ENCODE measurements at regions not wholly inside any gene's neighbourhood (a gene's known extent, or its start where the extent isn't known, plus 50 kb on each side); places are given as distances from the start of the nearest gene placed in this dataset.

DNA sequence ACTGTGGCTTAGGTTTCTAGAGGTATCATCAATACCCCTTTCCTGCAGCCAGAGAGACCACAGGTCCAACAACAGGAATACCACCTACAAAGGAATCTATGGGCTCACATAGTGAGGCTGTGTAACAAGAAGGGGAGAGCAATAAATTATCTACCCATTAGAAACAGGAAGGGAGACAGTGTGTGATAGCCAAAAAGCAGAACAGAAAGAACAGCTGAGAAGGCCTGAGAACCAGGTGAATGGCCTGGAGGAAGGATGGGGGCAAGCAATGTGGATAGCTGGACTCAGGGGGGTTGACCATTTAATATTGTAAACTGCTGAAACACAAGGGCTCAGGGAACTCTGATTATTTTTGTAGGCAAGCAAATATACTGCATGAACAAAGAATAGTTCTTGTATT lies 628.2 kb downstream of the COL12A1 start:
- Histone ChIP-seq H3K4me3 (ENCODE audit: low read depth, low read length) (no peak overlapping the region), H2BK5ac (ENCODE audit: low read depth, low read length, poor library complexity) (no peak overlapping the region), H3K36me3 (ENCODE audit: control insufficient read depth in 1 of 2, insufficient read depth in 2 of 2, low read length in 2 of 2) (no peaks in the 10 kb centered on the region), H3K27me3 (ENCODE audit: insufficient read depth, low read length) (no peaks in the 10 kb centered on the region), H4K12ac (ENCODE audit: low read depth, low read length) (no peak overlapping the region), H3K79me1 (ENCODE audit: low read length) (peaks cover 2% of the 10 kb centered on the region), H3K79me2 (ENCODE audit: control insufficient read depth, insufficient read depth, low read length, poor library complexity) (no peaks in the 10 kb centered on the region), H3K9ac (ENCODE audit: low read length) (no peak overlapping the region), H3K14ac (ENCODE audit: low read length) (no peak overlapping the region), H3K4me2 (ENCODE audit: low read length) (no peak overlapping the region), H3K18ac (ENCODE audit: low read length) (no peak overlapping the region), H3K27ac (ENCODE audit: low read depth, low read length) (no peak overlapping the region), H3K4ac (ENCODE audit: low read depth, low read length) (no peak overlapping the region), H3K9me3 (ENCODE audit: insufficient read depth, low read depth, low read length) (no peaks in the 10 kb centered on the region), H2AFZ (ENCODE audit: insufficient read depth, low read length, poor library complexity) (no peak overlapping the region), H2BK120ac (ENCODE audit: insufficient read depth, low read length, poor library complexity) (no peak overlapping the region), H3K4me1 (ENCODE audit: control insufficient read depth in 1 of 2, insufficient read depth in 2 of 2, low read length in 2 of 2) (peaks cover 0 to 4% of the 10 kb centered on the region in 2 experiments), H2BK12ac (ENCODE audit: low read length) (no peak overlapping the region), H4K8ac (ENCODE audit: low read depth, low read length) (no peak overlapping the region), H4K91ac (ENCODE audit: low read depth, low read length) (no peak overlapping the region), H2AK5ac (ENCODE audit: low read length) (no peak overlapping the region), H3K23ac (ENCODE audit: low read length) (no peak overlapping the region)
- DNase-seq = no peak

DNA sequence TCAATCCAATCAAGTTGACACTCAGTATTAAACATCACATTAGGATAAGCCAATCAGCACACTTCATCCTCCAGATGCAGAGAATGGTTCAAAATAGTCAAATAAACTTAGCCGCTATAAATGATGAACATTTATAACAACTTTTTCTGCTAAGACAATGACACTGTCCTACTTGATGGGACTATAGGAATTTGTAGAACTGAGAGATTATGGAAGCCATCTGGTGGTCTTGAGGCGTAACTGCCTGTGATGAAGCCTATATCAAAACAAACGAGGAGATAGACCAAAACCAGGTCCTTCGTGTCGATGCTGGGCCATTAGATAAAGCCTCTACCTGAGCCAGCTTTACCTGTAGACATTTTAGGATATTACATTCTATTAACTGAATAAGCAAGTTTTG lies 631.1 kb downstream of the COL12A1 start:
- Histone ChIP-seq H3K79me2 (ENCODE audit: control insufficient read depth, insufficient read depth, low read length, poor library complexity) (no peaks in the 10 kb centered on the region), H3K79me1 (ENCODE audit: low read length) (no peaks in the 10 kb centered on the region), H4K12ac (ENCODE audit: low read depth, low read length) (no peak overlapping the region), H3K4me1 (ENCODE audit: control insufficient read depth in 1 of 2, insufficient read depth in 2 of 2, low read length in 2 of 2) (no peaks in the 10 kb centered on the region), H3K23ac (ENCODE audit: low read length) (no peak overlapping the region), H2AK5ac (ENCODE audit: low read length) (no peak overlapping the region), H3K27ac (ENCODE audit: low read depth, low read length) (no peak overlapping the region), H3K27me3 (ENCODE audit: insufficient read depth, low read length) (no peaks in the 10 kb centered on the region), H3K4ac (ENCODE audit: low read depth, low read length) (no peak overlapping the region), H2BK120ac (ENCODE audit: insufficient read depth, low read length, poor library complexity) (no peak overlapping the region), H3K4me3 (ENCODE audit: low read depth, low read length) (no peak overlapping the region), H3K9me3 (ENCODE audit: insufficient read depth, low read depth, low read length) (no peaks in the 10 kb centered on the region), H2BK12ac (ENCODE audit: low read length) (no peak overlapping the region), H3K4me2 (ENCODE audit: low read length) (no peak overlapping the region), H3K36me3 (ENCODE audit: control insufficient read depth in 1 of 2, insufficient read depth in 2 of 2, low read length in 2 of 2) (no peaks in the 10 kb centered on the region), H2AFZ (ENCODE audit: insufficient read depth, low read length, poor library complexity) (no peak overlapping the region), H3K14ac (ENCODE audit: low read length) (no peak overlapping the region), H3K9ac (ENCODE audit: low read length) (no peak overlapping the region), H2BK5ac (ENCODE audit: low read depth, low read length, poor library complexity) (no peak overlapping the region), H3K18ac (ENCODE audit: low read length) (no peak overlapping the region), H4K8ac (ENCODE audit: low read depth, low read length) (no peak overlapping the region), H4K91ac (ENCODE audit: low read depth, low read length) (no peak overlapping the region)
- DNase-seq = peak in 1 of 2 donors; percentile 13
- WGBS (ENCODE audit: extremely low coverage, insufficient coverage, insufficient read length) = no CpG with 5 or more reads among the region's 5 CpGs

DNA sequence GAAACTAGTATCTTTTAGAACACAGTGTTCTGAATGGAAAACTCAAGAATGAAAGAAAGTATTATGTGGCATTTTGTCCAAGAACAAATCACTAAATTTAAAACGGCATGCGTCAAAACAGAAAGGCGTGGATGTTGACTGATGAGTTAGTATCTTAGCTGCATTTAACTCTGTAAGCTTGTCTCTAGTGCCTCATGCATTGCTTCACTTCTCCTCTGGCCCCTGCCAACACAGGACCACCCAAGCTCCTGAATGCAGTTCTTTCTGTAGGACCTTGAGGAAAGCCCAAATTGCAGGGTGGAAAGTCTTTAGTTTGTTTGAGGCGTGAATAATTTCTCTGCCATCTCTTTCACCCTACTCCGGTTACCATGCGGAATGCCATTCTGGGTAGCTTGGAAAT lies 632.2 kb downstream of the COL12A1 start:
- no peaks in the 10 kb centered on the region for H3K79me1 ChIP-seq (ENCODE audit: low read length)
- H3K4ac ChIP-seq (ENCODE audit: low read depth, low read length) = no peak overlapping the region
- no peak overlapping the region for H4K91ac ChIP-seq (ENCODE audit: low read depth, low read length)
- H3K4me1 ChIP-seq (ENCODE audit: control insufficient read depth in 1 of 2, insufficient read depth in 2 of 2, low read length in 2 of 2) = no peaks in the 10 kb centered on the region
- H2AK5ac ChIP-seq (ENCODE audit: low read length) = no peak overlapping the region
- H4K12ac ChIP-seq (ENCODE audit: low read depth, low read length) = no peak overlapping the region
- H3K23ac ChIP-seq (ENCODE audit: low read length) = no peak overlapping the region
- H3K36me3 ChIP-seq (ENCODE audit: control insufficient read depth in 1 of 2, insufficient read depth in 2 of 2, low read length in 2 of 2) = no peaks in the 10 kb centered on the region
- H3K14ac ChIP-seq (ENCODE audit: low read length) = no peak overlapping the region
- H2BK5ac ChIP-seq (ENCODE audit: low read depth, low read length, poor library complexity) = no peak overlapping the region
- no peaks in the 10 kb centered on the region for H3K9me3 ChIP-seq (ENCODE audit: insufficient read depth, low read depth, low read length)
- no peak overlapping the region for H4K8ac ChIP-seq (ENCODE audit: low read depth, low read length)
- H2BK12ac ChIP-seq (ENCODE audit: low read length) = no peak overlapping the region
- H2AFZ ChIP-seq (ENCODE audit: insufficient read depth, low read length, poor library complexity) = no peak overlapping the region
- no peak overlapping the region for H3K9ac ChIP-seq (ENCODE audit: low read length)
- no peak for DNase-seq
- no CpG with 5 or more reads among the region's 6 CpGs for WGBS (ENCODE audit: extremely low coverage, insufficient coverage, insufficient read length)
- H3K18ac ChIP-seq (ENCODE audit: low read length) = no peak overlapping the region
- no peaks in the 10 kb centered on the region for H3K79me2 ChIP-seq (ENCODE audit: control insufficient read depth, insufficient read depth, low read length, poor library complexity)
- H2BK120ac ChIP-seq (ENCODE audit: insufficient read depth, low read length, poor library complexity) = no peak overlapping the region
- H3K27me3 ChIP-seq (ENCODE audit: insufficient read depth, low read length) = no peaks in the 10 kb centered on the region
- no peak overlapping the region for H3K27ac ChIP-seq (ENCODE audit: low read depth, low read length)
- H3K4me2 ChIP-seq (ENCODE audit: low read length) = no peak overlapping the region
- H3K4me3 ChIP-seq (ENCODE audit: low read depth, low read length) = no peak overlapping the region

DNA sequence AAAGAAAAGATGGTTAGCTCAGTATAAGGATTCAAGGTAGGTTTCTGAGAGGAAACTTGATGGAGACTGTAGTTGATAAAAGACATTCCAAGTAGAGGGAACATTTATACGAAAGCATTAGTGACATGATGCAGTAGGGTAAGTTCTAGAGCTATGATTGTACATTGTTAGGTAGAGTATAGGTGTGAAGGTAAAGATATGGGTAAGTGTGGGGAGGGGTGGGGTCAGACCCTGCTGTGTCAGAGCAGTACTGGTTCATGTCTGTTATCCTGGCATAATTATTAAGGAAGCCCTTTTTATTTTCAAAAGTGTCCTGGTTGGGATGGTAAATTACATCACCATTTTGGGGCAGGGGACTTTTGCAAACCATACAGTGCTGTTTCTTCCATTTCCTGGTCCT lies 635.8 kb downstream of the COL12A1 start:
- Histone ChIP-seq H3K14ac (ENCODE audit: low read length) (no peak overlapping the region), H4K12ac (ENCODE audit: low read depth, low read length) (no peak overlapping the region), H3K4me1 (ENCODE audit: control insufficient read depth in 1 of 2, insufficient read depth in 2 of 2, low read length in 2 of 2) (no peaks in the 10 kb centered on the region), H2BK5ac (ENCODE audit: low read depth, low read length, poor library complexity) (no peak overlapping the region), H3K18ac (ENCODE audit: low read length) (no peak overlapping the region), H2AK5ac (ENCODE audit: low read length) (no peak overlapping the region), H2BK12ac (ENCODE audit: low read length) (no peak overlapping the region), H2BK120ac (ENCODE audit: insufficient read depth, low read length, poor library complexity) (no peak overlapping the region), H3K79me1 (ENCODE audit: low read length) (no peaks in the 10 kb centered on the region), H3K23ac (ENCODE audit: low read length) (no peak overlapping the region), H3K4me2 (ENCODE audit: low read length) (no peak overlapping the region), H2AFZ (ENCODE audit: insufficient read depth, low read length, poor library complexity) (no peak overlapping the region), H3K27me3 (ENCODE audit: insufficient read depth, low read length) (no peaks in the 10 kb centered on the region), H3K79me2 (ENCODE audit: control insufficient read depth, insufficient read depth, low read length, poor library complexity) (no peaks in the 10 kb centered on the region), H3K4me3 (ENCODE audit: low read depth, low read length) (no peak overlapping the region), H4K91ac (ENCODE audit: low read depth, low read length) (no peak overlapping the region), H4K8ac (ENCODE audit: low read depth, low read length) (no peak overlapping the region), H3K9me3 (ENCODE audit: insufficient read depth, low read depth, low read length) (no peaks in the 10 kb centered on the region), H3K27ac (ENCODE audit: low read depth, low read length) (no peak overlapping the region), H3K9ac (ENCODE audit: low read length) (no peak overlapping the region), H3K36me3 (ENCODE audit: control insufficient read depth in 1 of 2, insufficient read depth in 2 of 2, low read length in 2 of 2) (no peaks in the 10 kb centered on the region), H3K4ac (ENCODE audit: low read depth, low read length) (no peak overlapping the region)
- no peak for DNase-seq
- no CpG with 5 or more reads among the region's 1 CpG for WGBS (ENCODE audit: extremely low coverage, insufficient coverage, insufficient read length)

DNA sequence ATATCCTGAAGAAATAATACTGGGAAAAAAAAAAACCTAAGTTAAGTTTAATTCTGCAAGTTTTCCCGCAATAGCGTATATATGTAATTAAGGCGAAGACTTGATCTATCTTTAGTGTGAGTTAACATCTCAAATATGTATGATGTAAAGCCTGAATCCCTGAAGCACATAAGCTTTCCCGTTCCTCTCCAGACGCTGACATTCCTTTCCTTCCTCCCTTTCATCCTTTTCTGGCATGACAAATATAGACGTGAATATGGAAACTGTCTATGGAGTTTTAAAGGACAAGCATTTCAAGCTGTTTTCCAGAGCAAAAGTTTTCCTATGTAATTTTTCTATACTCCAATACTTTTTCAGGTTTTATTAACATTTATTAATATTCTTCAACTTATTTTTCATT lies 637.0 kb downstream of the COL12A1 start:
- Histone ChIP-seq H3K36me3 (ENCODE audit: control insufficient read depth in 1 of 2, insufficient read depth in 2 of 2, low read length in 2 of 2) (no peaks in the 10 kb centered on the region), H2AFZ (ENCODE audit: insufficient read depth, low read length, poor library complexity) (no peak overlapping the region), H3K18ac (ENCODE audit: low read length) (no peak overlapping the region), H2AK5ac (ENCODE audit: low read length) (no peak overlapping the region), H4K8ac (ENCODE audit: low read depth, low read length) (no peak overlapping the region), H3K27ac (ENCODE audit: low read depth, low read length) (no peak overlapping the region), H4K91ac (ENCODE audit: low read depth, low read length) (no peak overlapping the region), H3K9me3 (ENCODE audit: insufficient read depth, low read depth, low read length) (no peaks in the 10 kb centered on the region), H3K14ac (ENCODE audit: low read length) (no peak overlapping the region), H4K12ac (ENCODE audit: low read depth, low read length) (no peak overlapping the region), H2BK120ac (ENCODE audit: insufficient read depth, low read length, poor library complexity) (no peak overlapping the region), H3K4me2 (ENCODE audit: low read length) (no peak overlapping the region), H3K79me2 (ENCODE audit: control insufficient read depth, insufficient read depth, low read length, poor library complexity) (no peaks in the 10 kb centered on the region), H3K23ac (ENCODE audit: low read length) (no peak overlapping the region), H3K4me1 (ENCODE audit: control insufficient read depth in 1 of 2, insufficient read depth in 2 of 2, low read length in 2 of 2) (no peaks in the 10 kb centered on the region), H3K4me3 (ENCODE audit: low read depth, low read length) (no peak overlapping the region), H2BK5ac (ENCODE audit: low read depth, low read length, poor library complexity) (no peak overlapping the region), H3K9ac (ENCODE audit: low read length) (no peak overlapping the region), H3K4ac (ENCODE audit: low read depth, low read length) (no peak overlapping the region), H3K79me1 (ENCODE audit: low read length) (no peaks in the 10 kb centered on the region), H2BK12ac (ENCODE audit: low read length) (no peak overlapping the region), H3K27me3 (ENCODE audit: insufficient read depth, low read length) (no peaks in the 10 kb centered on the region)
- WGBS (ENCODE audit: extremely low coverage, insufficient coverage, insufficient read length) = no CpG with 5 or more reads among the region's 6 CpGs
- no peak for DNase-seq
